ENCODE measurements at regions not wholly inside any gene's neighbourhood (a gene's known extent, or its start where the extent isn't known, plus 50 kb on each side); places are given as distances from the start of the nearest gene placed in this dataset.

DNA sequence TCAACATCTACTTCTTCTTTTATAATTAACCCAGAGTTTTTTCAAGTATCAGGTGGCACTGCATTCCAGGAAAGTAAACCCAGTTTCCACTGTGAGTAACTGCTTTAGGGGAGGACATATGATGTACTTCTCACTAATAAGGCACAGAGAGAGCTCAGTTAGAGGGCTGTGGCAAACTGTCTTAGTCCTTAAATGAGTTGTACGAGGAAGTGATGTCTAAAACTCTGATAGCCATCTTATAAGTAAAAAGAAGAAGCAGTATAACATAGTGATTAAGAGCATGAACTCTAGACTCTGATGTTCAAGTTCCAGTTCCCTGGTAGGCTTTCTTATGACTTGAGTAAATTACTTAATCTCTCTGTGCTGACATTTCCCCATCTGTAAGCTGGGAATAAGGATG lies 58.7 kb upstream of the PTGS2 start:
- ATAC-seq (ENCODE audit: low FRiP score) (no peak), DNase-seq (ENCODE audit: low spot score) (no peak)
- TF ChIP-seq CTCF (IDR thresholded peaks at IDR 0.05): no peak

GRCh38 chr1:186736971-186737685 lies 56.9 kb upstream of the PTGS2 start:
- no peak for DNase-seq (ENCODE audit: low spot score)
- TF ChIP-seq CTCF (IDR thresholded peaks at IDR 0.05): no peak
- no peak for ATAC-seq (ENCODE audit: low FRiP score)

DNA sequence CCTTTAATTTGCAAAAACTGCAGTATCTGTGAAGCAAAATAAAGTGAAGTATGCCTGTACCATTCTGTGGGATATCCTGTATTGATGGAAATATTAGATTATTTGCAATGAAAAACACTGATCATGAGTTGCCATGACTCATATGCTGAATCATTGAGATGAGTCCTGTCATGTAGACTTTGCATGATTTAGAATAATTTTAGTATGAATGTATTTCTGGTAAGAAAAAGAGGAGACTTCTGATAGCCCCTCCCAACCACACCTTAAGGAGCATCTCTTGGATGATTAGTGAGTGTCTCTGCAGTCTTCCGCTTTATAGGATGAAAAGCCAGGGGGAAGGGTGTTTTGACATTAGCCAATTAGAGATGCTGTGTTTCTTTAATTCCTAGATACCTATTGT lies 55.2 kb upstream of the PTGS2 start:
- no peak for DNase-seq (ENCODE audit: low spot score)
- no peak for TF ChIP-seq CTCF (IDR thresholded peaks at IDR 0.05)
- ATAC-seq (ENCODE audit: low FRiP score): peak; percentile 57

DNA sequence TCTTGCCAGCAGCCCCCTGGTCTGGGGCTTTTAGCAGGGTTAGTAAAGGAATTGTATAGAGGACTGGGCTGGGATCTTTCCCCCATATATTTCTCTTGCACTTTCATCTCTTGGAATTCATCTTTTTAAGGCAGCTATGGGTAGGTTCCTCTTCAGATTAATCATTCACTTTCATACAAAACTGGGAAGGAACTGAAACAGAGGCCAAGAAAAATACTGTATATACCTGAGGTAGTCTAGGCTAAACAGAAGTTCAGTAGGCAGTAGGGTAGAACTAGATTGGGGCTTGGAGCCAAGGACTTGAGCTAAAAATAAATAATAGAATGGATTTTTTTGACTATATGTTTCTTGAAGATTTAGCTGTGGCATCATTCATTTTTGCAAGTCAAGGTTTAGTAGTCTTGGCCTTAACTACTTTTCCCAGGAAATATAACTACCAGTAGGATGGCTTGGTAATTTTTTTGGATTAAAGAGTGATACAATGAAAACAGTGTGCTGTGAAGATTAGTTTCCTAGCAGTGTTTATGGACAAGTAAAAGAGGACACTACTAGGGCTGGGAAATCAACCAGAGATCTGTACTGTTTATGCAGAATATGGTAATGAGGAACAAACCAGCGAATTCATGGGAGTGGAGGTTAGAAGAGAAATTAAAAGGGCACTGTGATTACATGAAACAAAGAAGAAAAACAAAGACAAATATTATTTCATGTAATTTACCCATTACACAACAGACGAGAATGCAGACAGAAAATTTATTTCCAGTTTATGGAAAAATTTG lies 50.9 kb upstream of the PTGS2 start:
- no peak for TF ChIP-seq CTCF (IDR thresholded peaks at IDR 0.05)
- DNase-seq (ENCODE audit: low spot score): no peak
- no peak for ATAC-seq (ENCODE audit: low FRiP score)

Measured in omental fat pad (tissue), 3 donors.